ENCODE measurements at regions not wholly inside any gene's neighbourhood (a gene's known extent, or its start where the extent isn't known, plus 50 kb on each side); places are given as distances from the start of the nearest gene placed in this dataset.

DNA sequence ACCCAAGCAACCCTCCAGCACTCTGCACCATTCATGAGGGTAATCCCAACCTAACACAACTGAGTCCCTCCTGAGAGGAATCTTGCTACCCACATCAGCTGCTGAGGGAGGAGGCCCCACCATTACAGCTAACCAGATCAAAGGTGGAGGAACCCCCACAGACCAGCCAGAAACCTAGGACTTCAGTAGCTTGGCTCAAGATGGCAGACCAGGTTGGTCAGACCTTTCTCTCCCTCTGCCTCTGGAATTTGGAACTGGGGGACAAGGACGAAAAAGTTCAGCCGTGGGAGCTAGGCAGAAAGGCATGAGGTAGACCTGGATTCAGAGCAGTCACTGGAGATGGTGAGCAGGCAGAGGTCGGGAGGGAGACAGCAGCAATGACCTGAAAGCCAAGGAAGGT, 101.3 kb upstream of the CACUL1 start:
- no peak for TF ChIP-seq POLR2A (IDR thresholded peaks at IDR 0.05)
- TF ChIP-seq, protein P1, sequence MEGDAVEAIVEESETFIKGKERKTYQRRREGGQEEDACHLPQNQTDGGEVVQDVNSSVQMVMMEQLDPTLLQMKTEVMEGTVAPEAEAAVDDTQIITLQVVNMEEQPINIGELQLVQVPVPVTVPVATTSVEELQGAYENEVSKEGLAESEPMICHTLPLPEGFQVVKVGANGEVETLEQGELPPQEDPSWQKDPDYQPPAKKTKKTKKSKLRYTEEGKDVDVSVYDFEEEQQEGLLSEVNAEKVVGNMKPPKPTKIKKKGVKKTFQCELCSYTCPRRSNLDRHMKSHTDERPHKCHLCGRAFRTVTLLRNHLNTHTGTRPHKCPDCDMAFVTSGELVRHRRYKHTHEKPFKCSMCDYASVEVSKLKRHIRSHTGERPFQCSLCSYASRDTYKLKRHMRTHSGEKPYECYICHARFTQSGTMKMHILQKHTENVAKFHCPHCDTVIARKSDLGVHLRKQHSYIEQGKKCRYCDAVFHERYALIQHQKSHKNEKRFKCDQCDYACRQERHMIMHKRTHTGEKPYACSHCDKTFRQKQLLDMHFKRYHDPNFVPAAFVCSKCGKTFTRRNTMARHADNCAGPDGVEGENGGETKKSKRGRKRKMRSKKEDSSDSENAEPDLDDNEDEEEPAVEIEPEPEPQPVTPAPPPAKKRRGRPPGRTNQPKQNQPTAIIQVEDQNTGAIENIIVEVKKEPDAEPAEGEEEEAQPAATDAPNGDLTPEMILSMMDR (IDR thresholded peaks at IDR 0.05): no peak
- intact Hi-C loops (cut with DNase I; ENCODE audit: low total_unique reads): no loop called here
- DNase-seq: no peak
- no peaks in the 10 kb centered on the region for H3K36me3 ChIP-seq (ENCODE audit: low read depth, missing control alignments)
- no peak overlapping the region for H3K27ac ChIP-seq
- WGBS, 2 donors: 86 to 93% methylated on average over 3 of the region's 3 CpGs
- H3K4me3 ChIP-seq: no peak overlapping the region
- H3K27me3 ChIP-seq: no peaks in the 10 kb centered on the region
- H3K4me1 ChIP-seq: no peaks in the 10 kb centered on the region
- H3K9me3 ChIP-seq: no peaks in the 10 kb centered on the region

DNA sequence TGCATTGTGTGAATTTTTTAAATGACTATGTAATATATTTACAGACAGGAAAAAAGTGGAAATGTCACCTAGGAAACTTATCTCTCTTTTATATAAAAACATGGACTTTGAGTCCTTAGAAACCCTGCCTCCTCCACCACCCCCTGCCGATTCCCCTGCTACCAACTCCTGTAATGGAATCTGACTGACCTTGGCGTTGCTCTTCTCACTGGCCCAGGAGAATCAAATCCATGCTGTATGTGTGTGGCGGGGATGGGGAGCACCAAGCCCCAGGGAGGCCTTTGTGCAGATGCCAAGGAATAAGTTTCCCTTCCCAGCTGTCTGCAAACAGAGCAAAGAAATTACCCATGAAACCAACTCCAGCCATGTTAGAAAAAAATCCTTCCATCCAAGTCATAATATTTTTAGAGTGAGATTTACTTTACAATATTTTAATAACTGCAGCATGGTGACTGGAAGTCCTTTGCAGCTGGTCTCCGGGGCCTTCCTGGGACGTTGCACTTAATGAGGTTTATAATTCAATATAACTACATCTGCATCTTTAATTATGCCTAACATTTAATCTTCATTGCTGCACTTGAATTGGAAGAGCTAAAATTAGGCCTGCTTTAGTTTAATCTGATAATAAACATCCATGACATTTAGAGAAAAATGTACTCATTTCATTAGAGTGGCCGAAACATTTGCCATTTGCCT, 111.4 kb upstream of the CACUL1 start:
- no peaks in the 10 kb centered on the region for H3K9me3 ChIP-seq
- H3K4me1 ChIP-seq: peaks cover 14% of the 10 kb centered on the region
- no peak overlapping the region for H3K4me3 ChIP-seq
- intact Hi-C loops (cut with DNase I; ENCODE audit: low total_unique reads): no loop called here
- H3K36me3 ChIP-seq (ENCODE audit: low read depth, missing control alignments): no peaks in the 10 kb centered on the region
- TF ChIP-seq POLR2A (IDR thresholded peaks at IDR 0.05): no peak
- TF ChIP-seq, protein P1 (IDR thresholded peaks at IDR 0.05): no peak
- 40 to 45% methylated on average over 6 of the region's 6 CpGs for WGBS, 2 donors
- DNase-seq: no peak
- no peak overlapping the region for H3K27ac ChIP-seq
- no peaks in the 10 kb centered on the region for H3K27me3 ChIP-seq

DNA sequence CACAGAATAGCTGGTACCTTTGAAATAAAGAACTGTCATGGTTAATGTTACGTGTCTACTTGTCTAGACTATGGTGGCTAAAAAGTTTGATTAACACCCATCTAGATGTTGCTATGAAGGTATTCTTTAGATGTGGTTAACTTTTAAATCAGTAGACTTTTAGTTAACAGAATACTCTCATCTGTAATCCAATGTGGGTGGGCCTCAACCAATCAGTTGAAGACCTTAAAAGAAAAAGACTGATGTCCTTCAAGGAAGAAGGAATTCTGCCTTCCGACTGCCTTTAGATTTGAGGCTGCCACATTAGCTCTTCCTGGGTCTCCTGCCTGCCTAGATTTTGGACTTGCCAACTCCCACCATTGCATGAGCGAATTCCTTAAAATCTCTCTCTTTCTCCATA, 113.0 kb upstream of the CACUL1 start:
- intact Hi-C loops (cut with DNase I; ENCODE audit: low total_unique reads): no loop called here
- DNase-seq: no peak
- TF ChIP-seq POLR2A (IDR thresholded peaks at IDR 0.05): no peak
- TF ChIP-seq, protein P1 (IDR thresholded peaks at IDR 0.05): no peak
- Histone ChIP-seq H3K27ac (no peak overlapping the region), H3K9me3 (no peaks in the 10 kb centered on the region), H3K4me1 (peaks cover 14% of the 10 kb centered on the region), H3K4me3 (no peak overlapping the region), H3K27me3 (no peaks in the 10 kb centered on the region), H3K36me3 (ENCODE audit: low read depth, missing control alignments) (no peaks in the 10 kb centered on the region)
- WGBS, 2 donors: 87 to 96% methylated on average over 3 of the region's 3 CpGs

DNA sequence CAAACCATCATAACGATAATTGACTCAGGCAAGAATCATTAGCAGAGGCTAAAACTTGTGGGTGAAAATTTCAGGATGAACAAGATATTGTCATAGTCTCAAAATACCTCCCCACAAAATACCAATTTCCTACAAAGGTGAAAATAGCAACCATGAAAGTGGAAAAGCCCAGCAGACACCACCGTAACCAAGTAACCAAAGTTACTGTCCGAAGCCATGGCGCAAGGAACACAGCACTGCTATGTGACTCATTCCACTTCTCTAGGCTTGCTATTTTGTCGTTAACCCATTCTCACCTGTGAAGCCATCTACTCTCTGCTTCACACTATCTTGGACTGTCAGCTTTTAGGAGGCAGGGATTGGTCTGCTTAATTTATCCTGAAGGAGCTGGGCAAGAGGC, 113.8 kb upstream of the CACUL1 start:
- WGBS, 2 donors: 70 to 81% methylated on average over 5 of the region's 5 CpGs
- H3K4me1 ChIP-seq: peaks cover 14% of the 10 kb centered on the region
- H3K4me3 ChIP-seq: no peak overlapping the region
- no peaks in the 10 kb centered on the region for H3K36me3 ChIP-seq (ENCODE audit: low read depth, missing control alignments)
- H3K27me3 ChIP-seq: no peaks in the 10 kb centered on the region
- intact Hi-C loops (cut with DNase I; ENCODE audit: low total_unique reads): no loop called here
- H3K27ac ChIP-seq: no peak overlapping the region
- TF ChIP-seq, protein P1 (IDR thresholded peaks at IDR 0.05): no peak
- no peak for TF ChIP-seq POLR2A (IDR thresholded peaks at IDR 0.05)
- no peaks in the 10 kb centered on the region for H3K9me3 ChIP-seq
- DNase-seq: no peak

Data from testis (tissue), 2 donors.